ENCODE measurements at regions not wholly inside any gene's neighbourhood (a gene's known extent, or its start where the extent isn't known, plus 50 kb on each side); places are given as distances from the start of the nearest gene placed in this dataset.
A peak's percentile ranks its signal among the peaks of the same experiment; 100 is the strongest.

DNA sequence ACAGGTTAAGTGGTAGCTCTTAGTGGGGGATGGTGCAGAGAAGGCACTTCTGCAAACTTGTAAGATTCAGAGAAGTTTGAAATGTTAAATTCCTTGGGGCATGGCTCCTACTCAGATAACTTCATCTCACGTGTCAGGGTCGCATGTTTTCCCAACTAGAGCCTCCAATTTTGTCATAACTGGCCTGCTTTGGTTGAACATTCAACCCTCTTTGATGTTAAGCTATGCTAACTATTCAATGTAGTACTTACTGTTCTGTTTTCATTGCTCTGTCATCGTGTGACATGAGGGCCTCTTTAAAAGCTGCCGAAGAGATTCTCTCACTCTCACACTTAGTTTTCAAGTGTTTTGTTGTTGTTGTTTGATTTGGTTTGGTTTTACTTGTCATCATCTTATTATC, 280.8 kb downstream of the CDH11 start:
- in situ Hi-C loops (cut with HindIII; ENCODE audit: low sequenced_read_pairs) = no loop called here
- DNase-seq (ENCODE audit: low read depth, low spot score) = peak; percentile 5

DNA sequence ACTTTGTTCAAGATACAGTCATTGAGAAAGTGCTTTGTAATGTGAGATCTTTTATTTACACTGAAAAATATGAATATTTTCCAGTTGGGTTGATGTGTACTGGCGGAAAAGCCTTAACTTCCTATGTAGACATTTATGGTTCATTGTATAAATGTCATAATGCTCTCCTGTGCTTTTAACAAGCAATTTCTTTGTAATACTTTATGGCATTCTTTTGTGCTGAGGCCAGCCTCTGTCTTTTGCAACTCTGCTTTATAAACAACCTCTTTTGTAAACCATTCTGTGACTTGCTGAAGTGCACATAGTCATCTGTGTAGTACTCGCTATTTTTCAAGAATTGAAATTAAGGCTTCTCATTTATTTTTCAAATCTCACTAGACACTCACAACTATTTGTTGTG, 291.2 kb downstream of the CDH11 start:
- TF ChIP-seq, protein P1, sequence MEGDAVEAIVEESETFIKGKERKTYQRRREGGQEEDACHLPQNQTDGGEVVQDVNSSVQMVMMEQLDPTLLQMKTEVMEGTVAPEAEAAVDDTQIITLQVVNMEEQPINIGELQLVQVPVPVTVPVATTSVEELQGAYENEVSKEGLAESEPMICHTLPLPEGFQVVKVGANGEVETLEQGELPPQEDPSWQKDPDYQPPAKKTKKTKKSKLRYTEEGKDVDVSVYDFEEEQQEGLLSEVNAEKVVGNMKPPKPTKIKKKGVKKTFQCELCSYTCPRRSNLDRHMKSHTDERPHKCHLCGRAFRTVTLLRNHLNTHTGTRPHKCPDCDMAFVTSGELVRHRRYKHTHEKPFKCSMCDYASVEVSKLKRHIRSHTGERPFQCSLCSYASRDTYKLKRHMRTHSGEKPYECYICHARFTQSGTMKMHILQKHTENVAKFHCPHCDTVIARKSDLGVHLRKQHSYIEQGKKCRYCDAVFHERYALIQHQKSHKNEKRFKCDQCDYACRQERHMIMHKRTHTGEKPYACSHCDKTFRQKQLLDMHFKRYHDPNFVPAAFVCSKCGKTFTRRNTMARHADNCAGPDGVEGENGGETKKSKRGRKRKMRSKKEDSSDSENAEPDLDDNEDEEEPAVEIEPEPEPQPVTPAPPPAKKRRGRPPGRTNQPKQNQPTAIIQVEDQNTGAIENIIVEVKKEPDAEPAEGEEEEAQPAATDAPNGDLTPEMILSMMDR (IDR thresholded peaks at IDR 0.05; ENCODE audit: low read depth, low read length) = no peak
- peak; percentile 38 for DNase-seq (ENCODE audit: low read depth, low spot score)

More for the DNA sequence above, 280.8 kb downstream of the CDH11 start:
- TF ChIP-seq, protein P1 (IDR thresholded peaks at IDR 0.05; ENCODE audit: low read depth, low read length) = no peak
- no peak overlapping the region for H3K4me3 ChIP-seq (ENCODE audit: low read depth, low read length)

DNA sequence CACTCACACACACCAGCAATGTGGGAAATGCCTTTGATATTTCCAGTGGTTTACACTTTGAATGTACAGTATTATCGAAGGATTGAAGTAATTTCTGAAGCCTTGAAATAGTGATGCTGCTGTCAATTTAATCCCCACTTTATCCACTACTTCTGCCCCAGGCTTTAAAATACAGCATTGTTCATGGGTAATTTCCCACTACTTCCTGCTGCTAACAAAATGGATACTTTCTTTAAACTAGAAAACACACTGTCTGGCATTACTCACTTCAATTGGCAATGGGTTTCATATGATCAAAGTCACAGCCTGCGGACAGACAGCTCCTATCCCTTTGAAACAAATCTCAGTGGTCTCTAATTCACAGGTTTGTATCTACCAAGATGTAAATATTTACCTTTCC, 292.2 kb downstream of the CDH11 start:
- DNase-seq (ENCODE audit: low read depth, low spot score) = no peak
- H3K4me3 ChIP-seq (ENCODE audit: low read depth, low read length) = no peak overlapping the region
- TF ChIP-seq, protein P1 (IDR thresholded peaks at IDR 0.05; ENCODE audit: low read depth, low read length) = no peak
- in situ Hi-C loops (cut with HindIII; ENCODE audit: low sequenced_read_pairs) = no loop called here

More for the DNA sequence above, 291.2 kb downstream of the CDH11 start:
- in situ Hi-C loops (cut with HindIII; ENCODE audit: low sequenced_read_pairs) = no loop called here
- H3K4me3 ChIP-seq (ENCODE audit: low read depth, low read length) = no peak overlapping the region

DNA sequence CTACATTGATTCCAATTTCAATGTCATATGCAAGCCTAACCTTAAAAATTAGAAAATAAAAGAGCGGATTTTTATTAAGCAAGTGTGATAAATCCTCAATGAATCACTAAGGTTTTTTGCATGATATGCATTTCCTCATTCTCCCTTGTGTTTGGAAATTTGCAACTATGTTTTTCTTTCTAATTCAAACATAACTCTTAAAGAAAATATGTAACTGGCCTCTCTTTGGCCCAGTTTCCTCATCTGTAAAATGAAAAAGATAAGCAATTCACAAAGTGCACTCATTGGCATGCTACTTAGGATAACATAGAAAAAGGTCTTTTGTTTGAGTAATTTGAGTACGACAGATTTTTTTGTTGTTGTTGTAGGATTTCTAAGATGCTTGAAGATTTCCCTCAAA, 295.5 kb downstream of the CDH11 start:
- peak; percentile 9 for DNase-seq (ENCODE audit: low read depth, low spot score)
- in situ Hi-C loops (cut with HindIII; ENCODE audit: low sequenced_read_pairs) = no loop called here
- TF ChIP-seq, protein P1 (IDR thresholded peaks at IDR 0.05; ENCODE audit: low read depth, low read length) = no peak
- no peak overlapping the region for H3K4me3 ChIP-seq (ENCODE audit: low read depth, low read length)

DNA sequence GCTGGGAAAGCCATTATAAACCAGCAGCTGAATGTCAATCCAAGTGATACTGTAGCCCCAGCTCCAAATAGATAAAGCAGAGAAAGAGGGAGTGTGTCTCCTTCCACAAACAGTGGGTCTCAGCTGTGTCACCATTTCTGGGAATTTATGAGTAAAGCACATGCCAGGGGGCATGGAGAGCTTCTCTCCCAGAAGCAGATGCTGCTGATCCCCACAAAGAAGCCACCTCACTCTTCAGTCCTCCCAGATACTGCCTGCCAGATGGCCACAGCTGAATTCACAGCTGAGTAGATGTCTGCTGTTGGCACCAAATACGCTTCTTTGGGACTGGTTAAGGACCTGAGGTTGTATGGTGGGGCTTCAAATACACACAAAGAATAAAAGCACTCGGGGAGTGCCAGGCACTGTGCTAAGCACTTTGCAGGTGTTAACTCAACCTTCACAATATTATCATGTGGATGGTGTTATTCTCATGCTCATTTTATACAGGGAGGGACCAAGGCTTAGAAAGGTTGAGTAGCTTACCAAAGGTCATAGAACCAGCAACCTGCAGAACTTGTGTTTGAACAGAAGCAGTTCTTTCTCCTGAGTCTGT, 298.3 kb downstream of the CDH11 start:
- H3K4me3 ChIP-seq (ENCODE audit: low read depth, low read length) = no peak overlapping the region
- in situ Hi-C loops (cut with HindIII; ENCODE audit: low sequenced_read_pairs) = no loop called here
- no peak for DNase-seq (ENCODE audit: low read depth, low spot score)
- TF ChIP-seq, protein P1 (IDR thresholded peaks at IDR 0.05; ENCODE audit: low read depth, low read length) = no peak

DNA sequence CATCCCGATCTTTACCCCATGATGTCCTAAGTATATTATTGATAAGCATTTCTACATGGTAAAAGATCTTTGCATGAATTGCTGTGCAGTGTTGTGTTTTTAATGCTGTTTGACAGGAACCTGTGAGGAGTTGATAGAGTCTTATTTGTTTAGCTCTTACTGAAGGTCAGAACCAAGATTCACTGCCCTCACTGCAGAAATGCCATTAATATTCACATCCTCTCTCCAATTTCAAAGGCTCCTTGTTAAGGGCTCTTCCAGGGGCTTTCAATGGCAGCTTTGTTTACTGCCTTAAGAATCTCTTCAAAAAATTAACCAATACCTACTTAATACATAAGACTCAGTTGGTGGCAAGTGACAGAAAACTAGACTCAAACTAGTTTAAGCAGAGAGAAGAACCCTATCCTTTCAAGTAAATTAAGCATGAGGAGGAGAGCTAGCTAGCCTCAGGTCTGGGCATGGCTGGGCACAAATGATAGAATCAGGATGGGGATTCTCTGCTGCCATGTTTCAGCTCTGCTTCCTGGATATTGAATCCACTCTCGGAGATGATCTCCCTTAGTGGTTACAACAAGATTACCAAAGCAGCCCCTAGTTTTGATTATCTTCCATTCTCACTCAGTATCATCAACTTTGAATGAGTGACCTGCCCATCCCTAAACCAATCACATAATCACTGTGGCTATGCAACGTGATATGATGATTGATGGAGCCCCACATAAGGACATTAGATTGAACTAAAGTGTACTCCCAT, 311.8 kb downstream of the CDH11 start:
- in situ Hi-C loops (cut with HindIII; ENCODE audit: low sequenced_read_pairs) = no loop called here
- no peak for DNase-seq (ENCODE audit: low read depth, low spot score)
- H3K4me3 ChIP-seq (ENCODE audit: low read depth, low read length) = no peak overlapping the region
- TF ChIP-seq, protein P1 (IDR thresholded peaks at IDR 0.05; ENCODE audit: low read depth, low read length) = no peak
